Liver (tissue), 8 donors: ENCODE measurements at regions not wholly inside any gene's neighbourhood (a gene's known extent, or its start where the extent isn't known, plus 50 kb on each side); places are given as distances from the start of the nearest gene placed in this dataset.

Experiments
- DNase-seq: peaks from one replicate; pipeline ENCODE4 v3.0.0-alpha.2; 2017; ENCODE audit warnings: low spot score
- H3K27ac ChIP-seq, 2 donors: one replicate each; pipeline ENCODE4 v1.7.0; 2013; ENCODE audit warnings: inconsistent platforms in 2 of 2, low read length in 2 of 2, control low read depth in 1 of 2, low read depth in 1 of 2, mild to moderate bottlenecking in 1 of 2
- H3K27me3 ChIP-seq, 4 donors: one replicate each; pipeline versions ENCODE4 v1.6.1 to v1.7.0; 2013; ENCODE audit warnings: low read length in 3 of 4, inconsistent platforms in 1 of 4, mild to moderate bottlenecking in 1 of 4, moderate library complexity in 1 of 4; ENCODE audit not compliant: control insufficient read depth in 4 of 4, insufficient read depth in 4 of 4
- H3K36me3 ChIP-seq, 4 donors: one replicate each; pipeline versions ENCODE4 v1.6.1 to v1.7.0; 2013; ENCODE audit warnings: low read length in 3 of 4, mild to moderate bottlenecking in 3 of 4, low read depth in 1 of 4, moderate library complexity in 1 of 4; ENCODE audit not compliant: control insufficient read depth in 4 of 4, insufficient read depth in 3 of 4
- H3K4me1 ChIP-seq, 4 donors: one replicate each; pipeline versions ENCODE4 v1.6.1 to v1.7.0; 2013; ENCODE audit warnings: low read length in 3 of 4, mild to moderate bottlenecking in 3 of 4, moderate library complexity in 1 of 4; ENCODE audit not compliant: control insufficient read depth in 4 of 4, insufficient read depth in 4 of 4
- H3K4me3 ChIP-seq, 3 donors: one replicate each; pipeline versions ENCODE4 v1.6.1 to v1.7.0; 2013; ENCODE audit warnings: low read length in 3 of 3, control low read depth in 1 of 3, low read depth in 1 of 3, mild to moderate bottlenecking in 1 of 3
- H3K9ac ChIP-seq, 2 donors: one replicate each; pipeline ENCODE4 v1.7.0; 2013; ENCODE audit warnings: low read length in 2 of 2, mild to moderate bottlenecking in 2 of 2, moderate library complexity in 2 of 2, control low read depth in 1 of 2, low read depth in 1 of 2
- H3K9me3 ChIP-seq, 4 donors: one replicate each; pipeline versions ENCODE4 v1.6.1 to v1.7.0; 2013; ENCODE audit warnings: low read length in 3 of 4; ENCODE audit not compliant: control insufficient read depth in 4 of 4
- EGR1 ChIP-seq, 2 donors: IDR thresholded peaks; 2 replicates each; pipeline ENCODE4 v1.6.1; 2016 to 2018; ENCODE audit warnings: antibody characterized with exemption in 2 of 2, low read depth in 2 of 2
- FOXA1 ChIP-seq: IDR thresholded peaks from 2 replicates; pipeline ENCODE4 v1.6.1; 2016; ENCODE audit warnings: antibody characterized with exemption
- FOXA2 ChIP-seq: IDR thresholded peaks from 2 replicates; pipeline ENCODE4 v1.6.1; 2016; ENCODE audit warnings: antibody characterized with exemption
- GABPA ChIP-seq, 2 donors: IDR thresholded peaks in 1 of 2; conservative IDR thresholded peaks in 1 of 2; 2 replicates each; pipeline ENCODE4 v1.6.1; 2016; ENCODE audit warnings: antibody characterized with exemption in 2 of 2, mild to moderate bottlenecking in 1 of 2, moderate library complexity in 1 of 2
- HNF4A ChIP-seq, 2 donors: conservative IDR thresholded peaks; 2 replicates each; pipeline ENCODE4 v1.6.1; 2016; ENCODE audit warnings: antibody characterized with exemption in 2 of 2, mild to moderate bottlenecking in 2 of 2
- HNF4G ChIP-seq: IDR thresholded peaks from 2 replicates; pipeline ENCODE4 v1.6.1; 2016; ENCODE audit warnings: antibody characterized with exemption
- JUND ChIP-seq, 2 donors: IDR thresholded peaks; 2 replicates each; pipeline ENCODE4 v1.6.1; 2016; ENCODE audit warnings: antibody characterized with exemption in 2 of 2
- NR2F2 ChIP-seq: IDR thresholded peaks from 2 replicates; pipeline ENCODE4 v1.6.1; 2016; ENCODE audit warnings: antibody characterized with exemption
- RAD21 ChIP-seq, 2 donors: IDR thresholded peaks; 2 replicates each; pipeline ENCODE4 v1.6.1; 2016; ENCODE audit warnings: antibody characterized with exemption in 2 of 2, mild to moderate bottlenecking in 2 of 2
- RXRA ChIP-seq, 2 donors: IDR thresholded peaks; 2 replicates each; pipeline ENCODE4 v1.6.1; 2017 to 2018; ENCODE audit warnings: antibody characterized with exemption in 2 of 2, mild to moderate bottlenecking in 1 of 2
- SP1 ChIP-seq: IDR thresholded peaks from 2 replicates; pipeline ENCODE4 v1.6.1; 2018; ENCODE audit warnings: antibody characterized with exemption, mild to moderate bottlenecking
- TAF1 ChIP-seq: conservative IDR thresholded peaks from 2 replicates; pipeline ENCODE4 v1.6.1; 2016; ENCODE audit warnings: antibody characterized with exemption, mild to moderate bottlenecking
- YY1 ChIP-seq: IDR thresholded peaks from 2 replicates; pipeline ENCODE4 v1.6.1; 2016; ENCODE audit warnings: antibody characterized with exemption, mild to moderate bottlenecking
- WGBS: extraction: QIAGEN DNeasy Blood & Tissue Kit; methylation state at CpG from one replicate; pipeline ENCODE4 v1.1.7; 2013; 5-methylcytosine and 5-hydroxymethylcytosine counted together
- TF ChIP-seq, protein P1 (sequence below): IDR thresholded peaks from 2 replicates; pipeline ENCODE4 v1.6.1; 2016; ENCODE audit warnings: antibody characterized with exemption
- TF ChIP-seq, protein P2 (sequence below): IDR thresholded peaks from 2 replicates; pipeline ENCODE4 v1.6.1; 2016; ENCODE audit warnings: antibody characterized with exemption, mild to moderate bottlenecking
- TF ChIP-seq, protein P3 (sequence below): fragments of 150-350 bp; IDR thresholded peaks from 2 replicates; pipeline ENCODE4 v1.5.1; 2017; ENCODE audit warnings: improper control_type of control experiment, low read depth, low read length; ENCODE audit not compliant: missing input control
- TF ChIP-seq, protein P4 (sequence below): IDR thresholded peaks from 2 replicates; pipeline ENCODE4 v1.6.1; 2016; ENCODE audit warnings: antibody characterized with exemption
- TF ChIP-seq, protein P5 (sequence below): IDR thresholded peaks from 2 replicates; pipeline ENCODE4 v1.6.1; 2016; ENCODE audit warnings: antibody characterized with exemption
- donor health status: healthy.
- donor health status: healthy.
- donor health status: healthy.
- donor health status: healthy.
- donor health status: healthy.

DNA sequence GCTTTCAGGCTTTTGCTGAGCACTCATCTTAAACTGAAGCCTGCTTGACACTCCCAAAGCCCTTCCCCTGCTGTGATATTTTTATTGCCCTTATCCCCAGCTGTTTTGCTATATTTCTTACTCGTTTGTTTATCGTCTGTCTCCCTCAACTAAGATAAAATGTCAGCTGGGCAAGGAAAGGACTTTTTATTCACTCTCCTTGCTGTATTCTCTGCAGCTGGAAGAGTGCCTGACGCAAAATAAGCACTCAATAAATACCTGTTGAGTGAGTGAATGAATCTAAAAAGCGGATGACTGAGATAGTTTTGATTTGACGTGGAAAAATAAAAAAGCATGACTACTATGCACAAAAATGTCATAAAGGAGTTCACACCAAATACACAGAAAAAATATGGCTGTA lies 84.8 kb upstream of the POMGNT2 start:
- H3K9ac ChIP-seq, result no peak overlapping the region
- H3K36me3 ChIP-seq, result no peaks in the 10 kb centered on the region
- 84% methylated on average over 5 of the region's 5 CpGs for WGBS
- DNase-seq, result no peak
- TF ChIP-seq FOXA2 (no peak), HNF4A (conservative IDR thresholded peaks at IDR 0.05) (no peak), NR2F2 (no peak), FOXA1 (no peak), SP1 (no peak), HNF4G (no peak), YY1 (no peak), JUND (IDR thresholded peaks at IDR 0.05) (no peak), RXRA (IDR thresholded peaks at IDR 0.05) (no peak), GABPA (IDR thresholded peaks at IDR 0.05 in 1 of 2, conservative IDR thresholded peaks at IDR 0.05 in 1 of 2) (no peak)
- TF ChIP-seq, protein P1, sequence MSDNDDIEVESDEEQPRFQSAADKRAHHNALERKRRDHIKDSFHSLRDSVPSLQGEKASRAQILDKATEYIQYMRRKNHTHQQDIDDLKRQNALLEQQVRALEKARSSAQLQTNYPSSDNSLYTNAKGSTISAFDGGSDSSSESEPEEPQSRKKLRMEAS, result no peak
- TF ChIP-seq, protein P2, sequence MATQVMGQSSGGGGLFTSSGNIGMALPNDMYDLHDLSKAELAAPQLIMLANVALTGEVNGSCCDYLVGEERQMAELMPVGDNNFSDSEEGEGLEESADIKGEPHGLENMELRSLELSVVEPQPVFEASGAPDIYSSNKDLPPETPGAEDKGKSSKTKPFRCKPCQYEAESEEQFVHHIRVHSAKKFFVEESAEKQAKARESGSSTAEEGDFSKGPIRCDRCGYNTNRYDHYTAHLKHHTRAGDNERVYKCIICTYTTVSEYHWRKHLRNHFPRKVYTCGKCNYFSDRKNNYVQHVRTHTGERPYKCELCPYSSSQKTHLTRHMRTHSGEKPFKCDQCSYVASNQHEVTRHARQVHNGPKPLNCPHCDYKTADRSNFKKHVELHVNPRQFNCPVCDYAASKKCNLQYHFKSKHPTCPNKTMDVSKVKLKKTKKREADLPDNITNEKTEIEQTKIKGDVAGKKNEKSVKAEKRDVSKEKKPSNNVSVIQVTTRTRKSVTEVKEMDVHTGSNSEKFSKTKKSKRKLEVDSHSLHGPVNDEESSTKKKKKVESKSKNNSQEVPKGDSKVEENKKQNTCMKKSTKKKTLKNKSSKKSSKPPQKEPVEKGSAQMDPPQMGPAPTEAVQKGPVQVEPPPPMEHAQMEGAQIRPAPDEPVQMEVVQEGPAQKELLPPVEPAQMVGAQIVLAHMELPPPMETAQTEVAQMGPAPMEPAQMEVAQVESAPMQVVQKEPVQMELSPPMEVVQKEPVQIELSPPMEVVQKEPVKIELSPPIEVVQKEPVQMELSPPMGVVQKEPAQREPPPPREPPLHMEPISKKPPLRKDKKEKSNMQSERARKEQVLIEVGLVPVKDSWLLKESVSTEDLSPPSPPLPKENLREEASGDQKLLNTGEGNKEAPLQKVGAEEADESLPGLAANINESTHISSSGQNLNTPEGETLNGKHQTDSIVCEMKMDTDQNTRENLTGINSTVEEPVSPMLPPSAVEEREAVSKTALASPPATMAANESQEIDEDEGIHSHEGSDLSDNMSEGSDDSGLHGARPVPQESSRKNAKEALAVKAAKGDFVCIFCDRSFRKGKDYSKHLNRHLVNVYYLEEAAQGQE, result no peak
- TF ChIP-seq, protein P3, sequence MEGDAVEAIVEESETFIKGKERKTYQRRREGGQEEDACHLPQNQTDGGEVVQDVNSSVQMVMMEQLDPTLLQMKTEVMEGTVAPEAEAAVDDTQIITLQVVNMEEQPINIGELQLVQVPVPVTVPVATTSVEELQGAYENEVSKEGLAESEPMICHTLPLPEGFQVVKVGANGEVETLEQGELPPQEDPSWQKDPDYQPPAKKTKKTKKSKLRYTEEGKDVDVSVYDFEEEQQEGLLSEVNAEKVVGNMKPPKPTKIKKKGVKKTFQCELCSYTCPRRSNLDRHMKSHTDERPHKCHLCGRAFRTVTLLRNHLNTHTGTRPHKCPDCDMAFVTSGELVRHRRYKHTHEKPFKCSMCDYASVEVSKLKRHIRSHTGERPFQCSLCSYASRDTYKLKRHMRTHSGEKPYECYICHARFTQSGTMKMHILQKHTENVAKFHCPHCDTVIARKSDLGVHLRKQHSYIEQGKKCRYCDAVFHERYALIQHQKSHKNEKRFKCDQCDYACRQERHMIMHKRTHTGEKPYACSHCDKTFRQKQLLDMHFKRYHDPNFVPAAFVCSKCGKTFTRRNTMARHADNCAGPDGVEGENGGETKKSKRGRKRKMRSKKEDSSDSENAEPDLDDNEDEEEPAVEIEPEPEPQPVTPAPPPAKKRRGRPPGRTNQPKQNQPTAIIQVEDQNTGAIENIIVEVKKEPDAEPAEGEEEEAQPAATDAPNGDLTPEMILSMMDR, result no peak
- TF ChIP-seq, protein P4, sequence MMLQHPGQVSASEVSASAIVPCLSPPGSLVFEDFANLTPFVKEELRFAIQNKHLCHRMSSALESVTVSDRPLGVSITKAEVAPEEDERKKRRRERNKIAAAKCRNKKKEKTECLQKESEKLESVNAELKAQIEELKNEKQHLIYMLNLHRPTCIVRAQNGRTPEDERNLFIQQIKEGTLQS, result no peak
- TF ChIP-seq, protein P5, sequence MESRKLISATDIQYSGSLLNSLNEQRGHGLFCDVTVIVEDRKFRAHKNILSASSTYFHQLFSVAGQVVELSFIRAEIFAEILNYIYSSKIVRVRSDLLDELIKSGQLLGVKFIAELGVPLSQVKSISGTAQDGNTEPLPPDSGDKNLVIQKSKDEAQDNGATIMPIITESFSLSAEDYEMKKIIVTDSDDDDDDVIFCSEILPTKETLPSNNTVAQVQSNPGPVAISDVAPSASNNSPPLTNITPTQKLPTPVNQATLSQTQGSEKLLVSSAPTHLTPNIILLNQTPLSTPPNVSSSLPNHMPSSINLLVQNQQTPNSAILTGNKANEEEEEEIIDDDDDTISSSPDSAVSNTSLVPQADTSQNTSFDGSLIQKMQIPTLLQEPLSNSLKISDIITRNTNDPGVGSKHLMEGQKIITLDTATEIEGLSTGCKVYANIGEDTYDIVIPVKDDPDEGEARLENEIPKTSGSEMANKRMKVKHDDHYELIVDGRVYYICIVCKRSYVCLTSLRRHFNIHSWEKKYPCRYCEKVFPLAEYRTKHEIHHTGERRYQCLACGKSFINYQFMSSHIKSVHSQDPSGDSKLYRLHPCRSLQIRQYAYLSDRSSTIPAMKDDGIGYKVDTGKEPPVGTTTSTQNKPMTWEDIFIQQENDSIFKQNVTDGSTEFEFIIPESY, result no peak
- H3K27me3 ChIP-seq, result no peaks in the 10 kb centered on the region
- peaks cover 0 to 23% (median 10%) of the 10 kb centered on the region in 4 donors for H3K4me1 ChIP-seq
- no peak overlapping the region for H3K27ac ChIP-seq
- peak overlapping the region in 1 of 3 donors; percentile 34 for H3K4me3 ChIP-seq
- peaks cover 0 to 2% (median 0%) of the 10 kb centered on the region in 4 donors for H3K9me3 ChIP-seq

DNA sequence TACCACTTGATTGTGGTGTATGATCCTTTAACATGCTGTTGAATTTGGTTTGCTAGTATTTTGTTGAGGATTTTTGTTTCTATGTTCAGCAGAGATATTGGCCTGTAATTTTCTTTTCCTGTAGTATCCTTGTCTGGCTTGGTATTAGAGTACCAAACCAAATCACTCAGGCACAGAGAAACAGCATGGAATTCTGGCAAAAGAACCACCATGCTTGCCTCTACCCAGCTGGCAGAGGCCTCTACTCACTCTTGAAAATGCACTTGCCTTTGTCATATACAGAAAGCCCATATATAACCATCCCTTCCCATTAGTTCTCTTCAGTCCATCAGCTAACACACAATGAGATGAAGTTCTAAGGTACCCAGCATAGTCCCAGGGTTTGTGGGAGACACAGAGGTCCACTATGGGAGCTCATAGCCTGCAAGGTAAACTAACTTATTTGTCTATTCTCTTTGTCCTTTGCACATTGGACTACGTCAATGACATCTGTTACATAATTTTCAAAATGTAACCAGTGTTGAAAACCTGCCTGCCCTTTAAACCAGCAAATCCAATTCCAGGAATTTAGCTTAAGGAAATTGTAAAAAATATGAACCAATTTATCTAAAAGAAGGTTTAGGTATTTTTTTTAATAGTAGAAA lies 82.1 kb upstream of the POMGNT2 start:
- Histone ChIP-seq H3K27ac (peak overlapping the region; percentile 33 to 76), H3K9ac (no peak overlapping the region), H3K4me3 (no peak overlapping the region), H3K27me3 (no peaks in the 10 kb centered on the region), H3K9me3 (peaks cover 0 to 2% (median 0%) of the 10 kb centered on the region in 4 donors), H3K4me1 (peaks cover 0 to 23% (median 10%) of the 10 kb centered on the region in 4 donors), H3K36me3 (no peaks in the 10 kb centered on the region)
- DNase-seq, result no peak
- WGBS, result 40% methylated on average over 1 of the region's 1 CpG
- TF ChIP-seq RXRA (IDR thresholded peaks at IDR 0.05) (peak; percentile 59 to 88), HNF4A (conservative IDR thresholded peaks at IDR 0.05) (peak; percentile 84 to 93), JUND (IDR thresholded peaks at IDR 0.05) (peak in 1 of 2 donors; percentile 52), TAF1 (no peak), EGR1 (IDR thresholded peaks at IDR 0.05; ENCODE audit: low read depth in 2 of 2) (no peak), HNF4G (peak; percentile 20), SP1 (peak; percentile 66), RAD21 (IDR thresholded peaks at IDR 0.05) (peak; percentile 31 to 36), FOXA2 (peak; percentile 15), YY1 (peak; percentile 52)
- TF ChIP-seq, protein P3, result no peak
- TF ChIP-seq, protein P5, result peak; percentile 33
- TF ChIP-seq, protein P1, result peak; percentile 65
